Stimulated activated CD4-positive, alpha-beta T cell treated with anti-CD3 and anti-CD28 coated beads, Interleukin-2, amount 100 ng/mL, for 48 hours (primary cell): ENCODE measurements at regions not wholly inside any gene's neighbourhood (a gene's known extent, or its start where the extent isn't known, plus 50 kb on each side); places are given as distances from the start of the nearest gene placed in this dataset.

Source experiments
- DNase-seq, 2 donors: peaks; one replicate each; pipeline ENCODE4 v3.0.0-alpha.2; 2020

DNA sequence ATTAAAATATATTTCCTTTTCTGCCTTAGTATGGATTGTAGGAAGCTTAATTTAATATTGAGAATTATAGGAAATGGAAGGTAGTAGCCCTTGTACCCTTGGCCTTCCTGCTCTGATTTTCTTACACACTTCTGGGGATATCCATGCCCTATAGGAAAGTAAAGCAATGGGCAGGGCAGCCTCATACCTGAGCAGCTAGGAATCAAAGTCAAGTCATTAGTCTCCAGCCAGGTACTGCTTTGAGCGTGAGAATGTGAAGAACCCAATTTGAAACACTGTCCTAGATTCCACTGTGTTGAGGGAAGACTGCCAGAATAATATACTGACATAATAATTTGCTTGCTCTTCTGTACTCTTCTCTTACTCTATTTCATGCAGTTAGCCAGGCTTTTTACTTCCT lies 51.0 kb upstream of the L3MBTL3 start:
- no peak for DNase-seq

DNA sequence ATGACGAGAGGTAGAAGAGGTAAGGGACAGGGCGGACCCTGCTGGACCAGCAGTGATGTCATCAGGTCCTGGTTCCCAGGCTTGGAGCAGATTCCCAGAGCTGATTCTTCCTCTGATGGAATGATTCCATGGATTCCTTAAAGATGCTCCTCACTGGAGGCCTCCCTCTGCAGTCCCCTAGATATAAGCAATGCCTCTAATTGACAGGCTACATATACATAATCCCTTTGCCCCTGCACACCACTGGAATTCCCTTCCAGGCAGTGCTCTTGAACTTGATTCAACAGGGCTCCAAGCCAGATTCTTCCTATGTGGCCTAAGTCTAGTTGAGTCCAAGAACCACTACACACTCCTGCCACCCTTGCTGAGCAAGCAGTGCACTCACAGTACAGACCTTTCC lies 52.3 kb upstream of the L3MBTL3 start:
- no peak for DNase-seq

DNA sequence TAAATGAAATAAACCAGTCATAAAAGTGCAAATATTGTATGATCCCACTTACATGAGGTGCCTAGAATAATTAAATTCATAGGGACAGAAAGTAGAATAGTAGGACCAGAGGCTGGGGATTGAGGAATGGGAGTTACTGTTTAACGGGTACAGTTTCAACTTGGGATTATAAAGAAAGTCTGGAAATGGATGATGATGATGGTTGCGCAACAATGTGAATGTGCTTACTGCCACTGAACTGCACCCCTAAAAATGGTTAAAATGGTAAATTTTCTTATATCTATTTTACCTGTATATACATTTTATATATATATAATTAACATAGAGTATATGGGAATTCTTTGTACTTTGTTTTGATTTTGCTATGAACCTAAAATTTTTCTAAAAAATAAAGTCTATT lies 53.3 kb upstream of the L3MBTL3 start:
- no peak for DNase-seq

DNA sequence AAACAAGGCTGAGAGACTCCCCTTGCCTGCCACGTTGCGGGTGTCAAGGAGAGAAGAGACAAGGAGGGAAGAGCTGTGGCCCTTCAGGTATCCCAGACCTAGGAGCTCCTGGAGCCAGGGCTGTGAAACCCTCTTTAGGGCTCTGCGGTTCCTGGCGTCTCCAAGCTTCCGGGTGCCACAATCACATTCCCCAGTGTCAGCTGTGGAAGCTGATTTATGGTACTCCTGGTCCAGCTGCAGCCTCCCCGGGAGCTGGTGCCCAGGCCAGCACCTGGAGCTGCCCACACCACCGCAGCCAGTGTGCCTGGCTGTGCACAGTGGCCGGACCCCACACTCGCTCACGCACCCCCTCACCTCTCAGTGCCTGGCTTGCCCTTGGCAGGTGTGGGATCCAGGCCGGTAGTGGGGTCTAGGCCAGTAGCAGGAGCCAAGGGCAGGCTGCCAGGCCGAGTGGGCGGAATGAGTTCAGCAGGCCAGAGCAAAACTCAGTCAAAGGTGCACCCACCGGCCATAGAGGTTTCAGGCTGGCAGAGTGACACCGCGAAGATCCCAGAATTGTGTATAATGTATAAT lies 58.9 kb upstream of the L3MBTL3 start:
- no peak for DNase-seq

DNA sequence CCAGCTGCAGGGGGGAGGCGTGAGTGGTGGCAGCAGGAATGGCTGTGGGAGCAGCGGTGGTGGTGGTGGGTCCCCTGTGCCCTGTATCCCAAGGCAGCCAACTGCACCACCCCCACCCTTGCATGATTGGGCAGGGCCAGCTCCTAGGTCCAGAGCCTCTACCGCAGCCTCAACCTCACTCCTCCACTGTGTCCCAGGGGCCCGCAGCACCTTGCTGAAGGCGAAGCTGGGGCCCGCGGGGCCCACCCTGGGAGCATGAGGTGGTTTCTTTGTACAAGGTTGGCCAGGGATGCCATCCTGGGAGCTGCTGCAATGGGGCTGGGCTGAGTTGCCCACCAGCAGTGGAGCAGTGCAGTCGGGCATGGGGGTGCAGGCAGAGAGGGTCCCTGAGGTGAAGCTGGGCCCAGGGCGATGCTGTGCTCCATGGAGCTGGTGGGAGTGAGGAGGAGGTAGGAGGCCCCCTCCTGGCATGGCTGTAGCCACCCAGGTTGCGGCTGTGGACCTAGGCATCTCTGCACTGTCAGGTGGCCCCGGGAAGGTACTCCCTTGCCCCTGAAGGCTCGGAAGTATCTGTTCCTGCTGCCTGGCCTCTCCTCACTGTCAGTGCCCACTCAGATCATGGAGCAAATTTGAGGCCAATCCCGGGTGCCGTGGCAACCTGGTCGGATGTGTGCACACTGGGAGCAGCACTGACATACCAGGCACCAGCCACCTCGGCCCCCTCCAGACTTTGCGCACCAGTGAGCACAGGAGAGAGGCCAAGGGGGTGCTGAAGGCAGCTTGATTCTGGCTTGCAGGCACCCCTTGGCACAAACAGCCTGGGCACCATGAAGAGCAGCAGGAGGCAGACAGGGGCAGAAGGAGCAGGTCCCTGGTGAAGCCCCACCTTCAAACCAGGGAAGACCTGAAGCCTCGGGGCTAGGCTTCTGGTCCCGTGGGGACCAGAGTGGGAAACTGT lies 60.2 kb upstream of the L3MBTL3 start:
- DNase-seq: no peak

DNA sequence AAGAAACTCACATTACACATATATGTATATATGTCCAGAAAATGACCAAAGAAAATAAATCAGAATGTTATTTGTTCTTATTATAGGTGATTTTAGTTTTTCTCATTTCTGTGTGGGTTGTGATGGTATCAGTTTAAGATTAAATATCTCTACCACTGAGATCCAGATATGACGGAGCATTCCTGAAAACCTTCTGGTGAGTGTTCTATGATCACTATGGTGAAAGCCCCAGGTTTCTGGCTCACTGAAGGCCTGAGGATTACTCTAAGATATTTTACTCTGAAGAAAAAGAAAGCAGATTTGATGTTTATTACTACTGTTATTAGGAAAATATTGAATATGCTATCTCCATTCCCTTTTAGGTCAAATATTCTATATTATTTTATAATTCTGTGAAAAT lies 62.8 kb upstream of the L3MBTL3 start:
- DNase-seq: no peak

DNA sequence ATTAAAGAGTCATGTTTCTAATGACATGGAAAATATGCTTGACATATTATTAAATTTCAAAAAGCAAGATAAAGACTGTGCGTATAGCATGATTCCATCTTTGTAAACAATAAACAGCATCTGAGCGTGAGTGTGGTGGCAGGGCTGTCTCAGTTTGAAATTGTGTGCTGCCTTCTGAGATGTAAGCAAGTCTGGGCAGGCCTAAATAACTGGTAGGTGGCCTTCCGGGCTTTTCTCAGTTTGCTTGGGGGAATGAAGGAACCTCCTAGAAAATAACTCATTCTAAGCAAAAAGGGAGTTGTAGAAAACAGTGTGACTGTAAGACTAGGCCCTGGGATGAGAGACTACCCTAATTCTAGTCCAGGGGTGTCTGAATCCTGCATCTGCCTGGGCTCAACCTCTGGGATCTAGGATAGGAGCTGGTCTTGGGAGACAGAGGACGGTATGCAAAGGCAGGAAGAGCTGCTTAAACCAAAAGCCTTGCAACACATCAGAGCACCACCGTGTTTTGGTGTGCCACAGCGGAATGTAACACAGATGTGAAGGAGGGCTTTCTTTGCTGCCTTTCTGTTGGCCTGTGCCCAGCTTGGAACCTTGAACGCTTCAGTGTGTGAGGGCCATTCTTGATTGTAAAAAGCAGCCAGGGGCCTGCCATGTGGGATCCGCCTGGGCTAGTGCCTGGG lies 63.5 kb upstream of the L3MBTL3 start:
- DNase-seq: no peak

DNA sequence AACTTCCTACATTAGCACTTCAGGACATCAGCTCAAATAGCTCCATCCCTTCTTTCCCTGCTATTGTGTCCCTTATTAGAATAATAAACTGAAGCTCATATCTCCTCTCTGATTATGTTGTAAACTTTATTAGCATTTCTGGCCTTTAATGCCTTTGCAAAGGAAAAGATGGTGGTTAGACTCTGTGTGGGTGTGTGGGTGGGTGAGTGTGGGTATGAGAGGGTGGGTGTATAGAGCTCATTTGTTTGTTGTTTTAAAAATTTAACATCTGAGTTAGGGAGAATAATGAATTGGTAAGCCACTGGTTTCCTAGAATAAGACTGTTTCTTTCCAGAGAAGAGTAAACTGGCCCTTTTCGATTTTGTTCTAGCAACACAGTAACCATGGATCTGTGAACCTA lies 70.6 kb upstream of the L3MBTL3 start:
- no peak for DNase-seq

DNA sequence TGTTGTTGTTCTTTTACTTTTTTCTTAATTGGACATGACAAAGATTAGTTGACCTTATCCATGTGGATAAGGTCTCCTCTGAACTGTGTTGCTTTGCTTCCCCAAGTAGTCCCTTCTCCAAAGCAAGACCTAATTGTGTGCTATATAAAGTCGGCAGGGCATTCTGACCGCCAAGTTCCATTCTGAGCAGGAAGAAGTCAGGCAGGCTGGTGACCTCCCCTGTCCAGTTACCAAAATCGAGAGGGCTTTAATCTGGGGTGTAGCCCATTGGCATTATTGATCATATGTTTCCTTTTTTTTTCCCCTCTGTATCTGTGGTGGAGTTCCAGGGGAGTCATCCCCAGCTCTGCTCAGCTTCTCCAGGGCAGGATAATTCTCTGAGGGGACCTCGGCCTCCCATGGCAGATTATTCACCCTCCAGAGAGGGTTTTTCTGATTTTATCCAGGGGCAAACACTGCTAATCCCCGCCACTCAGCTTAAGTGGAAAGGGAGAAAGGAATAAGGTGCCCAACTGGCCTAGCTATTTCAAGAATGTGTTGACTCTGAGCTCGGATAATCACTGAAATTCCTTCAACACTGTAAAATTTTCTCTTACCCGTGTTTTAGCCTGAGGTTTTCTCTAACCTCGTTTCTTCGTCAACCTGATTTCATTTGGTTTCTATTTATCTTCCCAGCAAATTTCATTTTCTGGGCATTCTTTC lies 71.8 kb upstream of the L3MBTL3 start:
- no peak for DNase-seq

DNA sequence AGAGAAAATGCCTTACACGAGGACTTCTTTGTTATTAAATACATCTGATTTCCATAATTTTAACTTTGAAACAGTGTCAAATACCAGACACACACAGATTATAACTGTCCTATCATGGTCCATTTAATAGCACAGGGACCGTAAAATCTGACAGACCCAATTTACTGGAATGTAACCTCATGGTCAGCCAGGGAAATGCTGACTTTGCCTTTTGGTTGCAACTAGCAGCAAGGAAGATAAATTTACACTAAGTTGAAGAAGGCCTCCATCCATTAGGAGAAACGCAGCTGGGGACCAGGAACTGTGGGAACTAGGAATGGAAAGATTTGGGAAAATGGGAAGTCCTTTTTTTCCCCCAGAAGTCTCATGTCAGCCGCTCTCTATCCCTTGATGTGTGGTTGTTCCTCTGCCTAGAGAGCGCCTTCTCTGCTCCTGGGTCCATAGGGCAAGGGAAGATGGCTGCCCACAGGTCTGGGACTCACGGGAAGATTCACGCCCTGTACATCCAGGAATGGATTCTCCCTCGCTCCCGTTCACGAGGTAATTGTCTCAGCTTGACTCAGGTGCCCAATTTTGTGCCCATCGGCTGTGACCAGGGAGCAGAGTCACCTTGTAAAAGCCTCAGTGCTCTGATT lies 74.6 kb upstream of the L3MBTL3 start:
- DNase-seq: no peak

DNA sequence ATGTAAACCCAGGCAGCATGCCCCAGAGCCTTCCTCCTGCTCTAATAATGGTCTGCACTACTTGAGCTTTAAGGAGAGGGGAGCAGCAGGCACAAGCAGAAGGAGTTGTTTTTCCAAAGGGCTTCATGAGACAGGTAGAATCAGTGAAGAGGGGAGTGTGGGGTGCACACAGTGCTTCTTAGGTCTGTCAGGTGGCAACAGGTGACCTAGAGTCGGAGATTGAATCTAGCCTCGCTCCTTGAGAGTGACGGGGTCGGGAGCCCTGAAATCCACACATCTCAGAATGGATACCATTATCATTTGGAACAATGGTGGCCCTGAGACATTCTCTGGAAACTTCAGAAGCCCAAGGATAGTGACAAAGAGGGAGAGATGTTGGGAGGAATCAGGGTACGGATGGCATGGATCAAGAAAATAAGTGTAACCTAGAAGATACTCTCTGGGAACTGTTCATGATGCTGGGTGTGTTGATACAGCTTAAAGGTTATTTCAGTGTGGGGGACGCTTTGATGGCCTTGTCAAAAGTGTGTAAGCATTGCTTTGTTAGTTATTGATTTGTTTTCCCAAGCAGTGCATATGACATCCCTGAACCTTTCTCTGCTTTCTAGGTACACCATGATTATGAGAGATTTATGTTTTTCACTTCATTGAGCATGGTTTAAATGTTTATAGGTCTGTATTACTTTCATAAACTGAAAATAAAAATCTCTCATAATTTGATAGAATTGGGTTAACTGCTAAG lies 77.8 kb upstream of the L3MBTL3 start:
- DNase-seq: no peak

DNA sequence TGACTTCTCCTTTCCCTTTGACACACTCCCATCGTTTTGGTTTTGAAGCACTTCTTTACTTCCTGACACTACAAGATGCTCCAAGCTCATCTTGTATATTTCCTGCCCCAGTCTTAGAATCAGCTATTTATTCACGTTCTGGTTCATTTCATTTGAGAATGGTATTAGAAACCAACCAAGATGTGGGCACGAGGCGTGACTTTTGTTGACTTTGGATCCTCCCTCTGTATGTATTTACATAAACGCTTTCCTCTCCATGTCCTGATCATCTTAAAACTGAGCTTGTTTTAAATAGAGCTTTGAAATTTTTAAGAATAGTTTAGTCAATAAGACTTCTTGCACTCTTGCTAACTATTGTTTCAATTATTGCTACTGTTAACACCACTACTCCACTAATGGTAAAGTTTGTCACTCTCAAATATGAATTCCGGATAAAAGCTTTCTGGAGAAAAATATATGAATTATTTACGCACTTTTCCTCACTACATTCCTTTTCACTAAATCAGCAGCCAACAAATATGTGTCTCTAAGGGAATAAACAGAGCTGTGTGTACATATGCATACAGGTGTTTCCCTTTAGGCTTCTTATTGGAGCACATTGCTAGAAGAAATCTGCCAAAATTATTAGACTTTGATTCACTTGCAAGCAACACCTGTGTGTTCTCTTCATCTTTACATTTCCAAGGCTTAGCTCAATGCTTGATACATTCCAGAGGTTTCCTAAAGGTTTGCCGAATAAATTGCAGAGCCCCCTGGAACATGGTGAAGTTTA lies 77.3 kb upstream of the TMEM244 start:
- DNase-seq: no peak

DNA sequence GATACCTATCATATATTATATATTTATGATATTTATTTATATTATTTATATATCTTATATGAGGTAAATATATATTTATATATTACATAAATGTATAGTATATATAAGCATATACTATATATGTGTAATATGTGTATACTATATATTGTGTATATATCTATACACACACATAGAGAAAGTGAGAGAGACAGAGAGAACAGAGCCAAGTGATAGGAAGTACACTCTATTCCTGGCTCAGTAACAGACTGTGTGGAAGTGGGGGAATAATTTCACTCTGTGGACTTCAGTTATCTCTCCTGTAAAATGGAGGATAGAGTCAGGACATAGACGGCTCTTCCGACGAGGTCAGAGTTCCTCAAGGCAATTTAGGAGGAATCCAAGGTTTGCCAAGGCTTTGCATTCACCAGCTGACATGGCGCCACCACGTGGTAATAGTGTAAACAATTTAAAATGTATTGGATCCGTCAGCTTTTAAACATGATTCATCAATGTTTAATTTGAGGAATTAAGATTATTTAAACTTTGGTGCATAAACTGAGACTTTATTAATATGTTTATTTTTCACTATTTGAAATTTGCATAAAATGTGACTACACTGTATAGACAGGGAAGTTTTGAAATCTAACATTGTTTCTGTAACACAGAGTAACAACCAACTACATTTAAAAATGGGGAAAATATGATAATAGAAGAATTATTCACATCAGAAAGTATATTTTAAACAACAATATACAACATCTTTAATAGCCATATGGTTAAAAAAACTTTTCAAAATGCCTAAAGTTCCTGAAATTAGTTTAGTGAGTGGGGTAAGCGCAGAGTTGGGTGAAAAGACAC lies 75.4 kb upstream of the TMEM244 start:
- DNase-seq: peak; percentile 38 to 43

DNA sequence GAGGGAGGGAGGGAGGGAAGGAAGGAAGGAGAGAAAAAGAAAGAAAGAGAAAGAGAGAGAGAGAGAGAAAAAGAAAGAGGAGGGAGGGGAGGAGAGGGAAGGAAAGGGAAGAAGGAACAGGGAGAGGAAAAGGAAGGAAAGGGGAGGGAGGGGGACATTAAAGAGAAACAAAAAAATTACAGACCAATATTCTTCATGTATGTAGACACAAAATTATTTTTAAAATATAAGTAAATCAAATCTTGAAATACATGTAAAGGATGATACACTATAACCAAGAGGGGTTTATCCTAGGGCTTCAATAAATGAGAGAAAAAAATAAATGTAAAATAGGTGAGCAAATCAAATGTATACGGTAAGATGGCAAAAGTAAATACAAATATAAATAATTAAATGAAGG lies 71.2 kb upstream of the TMEM244 start:
- DNase-seq: no peak

DNA sequence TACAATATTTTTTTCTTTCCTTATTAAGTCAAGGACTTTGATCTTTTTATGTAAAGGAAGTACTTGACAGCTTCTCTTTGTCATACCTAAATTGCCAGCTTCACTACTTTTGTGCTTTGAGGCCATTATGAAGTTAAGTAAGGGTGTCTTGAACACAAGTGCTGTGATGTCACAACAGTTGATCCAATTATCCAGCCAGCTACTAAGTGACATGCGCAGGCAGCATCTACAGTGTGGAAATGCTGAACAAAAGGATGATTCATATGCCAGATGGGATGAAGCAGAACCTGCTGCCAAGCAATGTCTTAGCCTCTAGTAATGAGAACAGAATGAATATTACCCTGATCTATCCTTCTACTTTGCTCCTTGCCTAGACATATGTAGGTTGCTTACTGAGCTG lies 68.3 kb upstream of the TMEM244 start:
- no peak for DNase-seq

DNA sequence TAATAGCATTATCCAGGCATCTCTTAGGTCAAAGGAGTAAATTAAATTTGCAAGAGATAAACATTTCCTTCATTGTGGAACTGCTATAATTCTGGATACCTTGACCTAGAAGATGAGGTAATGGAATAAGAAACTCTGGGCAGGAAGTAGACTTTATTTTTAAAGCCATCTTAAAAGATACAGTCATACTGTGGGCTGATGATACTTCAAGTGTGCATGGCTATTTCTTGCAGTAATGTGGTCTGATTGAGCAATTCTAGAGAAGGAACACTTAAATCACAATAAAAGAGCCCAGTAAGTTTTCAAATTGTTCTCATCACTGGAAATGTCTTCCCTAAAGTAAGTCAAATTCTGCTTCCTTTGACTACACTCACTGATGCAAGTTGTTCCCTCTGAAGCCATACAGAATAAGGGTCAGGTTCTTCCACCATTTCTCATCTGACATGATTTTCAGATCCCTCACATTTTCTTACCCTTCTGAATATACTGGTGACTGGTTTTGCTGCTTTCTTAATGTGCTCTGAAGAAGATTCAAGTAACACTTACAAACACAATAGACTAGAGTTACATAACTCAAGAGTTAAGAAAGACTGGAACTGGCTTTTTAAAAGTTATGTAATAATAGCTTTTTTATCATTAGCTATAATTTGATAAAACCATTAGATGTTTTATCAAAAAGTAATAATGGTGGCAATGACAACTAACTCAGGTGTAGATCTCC lies 62.6 kb upstream of the TMEM244 start:
- DNase-seq: no peak

DNA sequence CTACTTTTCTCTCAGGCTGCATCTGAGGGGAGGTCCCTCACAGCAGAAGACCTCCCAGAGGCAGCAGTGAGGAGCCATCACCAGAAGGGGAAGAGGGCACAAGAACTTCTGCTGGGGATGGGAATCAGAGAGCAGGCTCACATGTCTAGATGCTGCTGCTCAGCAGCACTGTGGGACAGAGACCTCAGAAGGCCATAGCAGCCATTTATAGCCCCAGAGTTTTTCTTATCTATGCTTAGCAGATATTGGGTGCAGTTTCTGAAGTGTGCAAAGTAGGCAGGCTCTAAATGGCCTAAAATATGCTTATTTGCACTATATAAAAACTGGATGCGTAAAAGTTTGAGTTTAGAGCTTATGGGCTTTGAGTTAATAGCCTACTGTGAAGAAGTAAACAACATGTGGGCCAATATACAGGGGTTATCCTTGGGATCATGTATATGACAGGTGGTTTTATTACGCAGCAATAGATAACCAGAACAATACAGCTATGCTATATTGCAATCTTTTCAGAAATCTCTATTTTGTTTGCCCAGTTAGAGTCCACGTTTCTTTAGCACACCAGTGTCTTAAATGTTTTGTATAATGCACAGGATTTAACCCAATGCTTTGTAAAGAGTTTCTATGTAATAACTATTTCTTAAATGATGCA lies 60.2 kb upstream of the TMEM244 start:
- DNase-seq: no peak

DNA sequence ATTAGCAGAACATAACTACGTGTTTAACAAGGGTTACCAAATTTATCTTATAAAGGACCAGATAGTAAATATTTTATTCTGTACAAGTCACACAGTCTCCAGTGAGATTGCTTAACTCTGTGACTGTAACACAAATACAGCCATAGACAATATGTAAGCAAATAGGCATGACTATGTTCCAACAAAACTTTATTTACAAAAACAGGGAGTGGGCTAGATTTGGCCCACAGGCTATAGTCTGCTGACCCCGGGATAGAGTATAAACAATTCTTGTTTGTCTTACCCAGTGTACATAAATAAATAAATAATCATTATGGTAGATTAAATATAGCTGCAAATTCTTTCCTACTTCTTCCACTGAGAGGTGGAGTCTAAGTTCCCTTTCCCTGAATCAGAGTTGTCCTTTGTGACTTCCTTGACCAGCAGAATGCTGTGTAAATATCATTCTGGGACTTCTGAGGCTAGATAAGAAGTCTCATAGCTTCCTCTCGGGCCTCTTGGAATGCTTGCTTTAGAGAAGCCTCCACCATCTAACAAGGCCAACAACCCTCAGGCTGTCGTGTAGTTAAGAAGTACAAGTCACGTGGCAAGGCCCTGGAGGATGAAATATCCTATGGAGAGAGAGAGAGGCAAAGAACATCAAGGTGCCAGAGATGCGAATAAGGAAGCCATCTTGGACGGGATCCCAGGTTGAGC lies 59.1 kb upstream of the TMEM244 start:
- no peak for DNase-seq
